ENCODE measurements at regions not wholly inside any gene's neighbourhood (a gene's known extent, or its start where the extent isn't known, plus 50 kb on each side); places are given as distances from the start of the nearest gene placed in this dataset.

DNA sequence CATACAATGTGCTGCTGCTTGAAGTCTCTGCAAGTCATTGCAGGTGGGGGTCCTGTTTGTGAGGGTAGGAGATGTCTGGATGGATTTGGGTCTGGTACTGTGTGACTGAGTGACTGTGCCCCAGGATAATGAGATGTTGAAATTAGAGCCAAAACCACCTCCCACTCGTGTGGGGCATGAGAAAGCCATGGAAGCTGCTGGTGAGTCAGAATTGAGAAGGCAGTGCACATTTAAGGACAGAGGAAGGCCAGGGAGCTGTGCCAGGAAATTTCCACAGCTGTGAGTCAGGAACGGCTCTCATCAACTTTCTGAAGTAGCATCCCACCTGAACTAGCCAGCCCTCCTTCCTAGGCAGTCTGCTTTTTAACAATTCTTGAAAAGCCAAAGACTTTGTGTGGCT, 229.8 kb downstream of the DRD1 start:
- in situ Hi-C loops (cut with MboI; ENCODE audit: low pct_unique_long_range_greater_than_20kb, low sequenced_read_pairs) = no loop called here
- no peak for DNase-seq

- in situ Hi-C loops (cut with MboI; ENCODE audit: low pct_unique_long_range_greater_than_20kb, low sequenced_read_pairs) = no loop called here
Observed at GRCh38 chr5:175211956-175212756, 231.8 kb downstream of the DRD1 start.

GRCh38 chr5:175207321-175208040, 236.5 kb downstream of the DRD1 start:
- in situ Hi-C loops (cut with MboI; ENCODE audit: low pct_unique_long_range_greater_than_20kb, low sequenced_read_pairs) = no loop called here
- DNase-seq = no peak

More at GRCh38 chr5:175211956-175212756, 231.8 kb downstream of the DRD1 start:
- DNase-seq = no peak

DNA sequence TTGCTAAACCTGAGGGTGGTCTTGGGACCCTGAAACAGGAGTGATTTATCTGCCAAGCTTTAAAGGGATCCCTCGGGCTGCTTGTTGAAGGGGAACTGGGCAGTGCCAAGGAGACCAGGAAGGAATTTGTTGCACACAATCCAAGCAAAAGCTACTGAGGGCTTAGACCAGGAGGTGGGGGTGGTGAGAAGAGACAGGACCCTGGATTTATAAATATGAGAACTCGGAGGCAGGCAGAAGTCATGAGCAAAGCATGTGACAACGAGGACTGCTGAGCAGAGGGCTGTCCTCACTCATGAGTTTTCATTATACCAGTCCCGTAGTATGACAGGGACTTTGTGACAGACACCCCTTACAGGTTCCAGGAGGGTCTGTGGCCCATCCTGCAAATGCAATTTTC, 237.3 kb downstream of the DRD1 start:
- DNase-seq = no peak
- in situ Hi-C loops (cut with MboI; ENCODE audit: low pct_unique_long_range_greater_than_20kb, low sequenced_read_pairs) = no loop called here

DNA sequence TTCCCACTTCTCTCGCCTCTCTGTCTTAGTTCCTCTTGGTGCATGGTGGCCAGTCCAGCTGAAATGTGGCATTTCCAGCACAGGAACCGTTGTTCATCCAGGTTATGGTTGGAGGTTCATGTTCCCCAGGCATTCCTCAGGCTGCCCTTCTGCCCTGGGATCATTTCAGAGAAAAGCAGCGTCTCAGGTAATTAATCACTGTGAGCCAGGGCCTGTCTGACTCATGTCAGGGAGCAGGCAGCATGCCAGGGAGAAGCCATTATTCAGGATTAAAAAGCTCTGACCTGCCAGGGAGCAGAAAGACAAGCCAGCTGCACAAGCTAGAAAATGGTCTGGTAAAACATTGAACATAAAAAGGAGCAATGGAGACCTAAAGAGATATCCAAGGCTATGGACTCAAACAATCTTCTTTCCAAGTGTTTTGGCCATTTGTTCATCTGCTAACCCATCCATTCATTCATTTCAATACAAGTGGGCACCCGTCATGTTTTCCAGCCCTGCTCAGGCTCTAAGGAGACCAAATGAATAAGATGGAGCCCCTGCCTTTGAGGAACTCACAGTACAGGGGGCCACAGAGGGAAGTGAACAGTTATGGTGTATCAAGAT, 241.4 kb downstream of the DRD1 start:
- in situ Hi-C loops (cut with MboI; ENCODE audit: low pct_unique_long_range_greater_than_20kb, low sequenced_read_pairs) = no loop called here
- no peak for DNase-seq

GRCh38 chr5:175201393-175201792, 242.6 kb downstream of the DRD1 start:
- DNase-seq = no peak
- in situ Hi-C loops (cut with MboI; ENCODE audit: low pct_unique_long_range_greater_than_20kb, low sequenced_read_pairs) = no loop called here

GRCh38 chr5:175195698-175196656, 248.0 kb downstream of the DRD1 start:
- no peak for DNase-seq
- in situ Hi-C loops (cut with MboI; ENCODE audit: low pct_unique_long_range_greater_than_20kb, low sequenced_read_pairs) = no loop called here

DNA sequence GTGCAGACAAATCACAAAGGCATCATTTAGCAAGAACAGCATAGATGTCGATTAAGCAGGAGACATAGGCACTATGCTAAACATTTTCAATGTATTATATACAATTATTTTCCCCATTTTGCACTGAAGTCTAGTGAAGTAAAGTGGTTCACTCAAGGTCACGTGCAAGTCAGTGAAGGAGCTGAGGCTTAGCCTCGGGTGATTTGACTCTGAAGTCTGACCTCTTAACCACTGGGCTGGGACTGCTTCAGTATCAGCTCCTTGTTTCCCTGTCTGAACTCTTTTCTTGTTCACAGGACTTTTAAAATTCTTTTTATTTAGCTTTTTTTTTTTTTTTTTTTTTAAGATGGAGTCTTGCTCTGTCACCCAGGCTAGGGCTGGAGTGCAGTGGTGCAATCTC, 262.7 kb downstream of the DRD1 start:
- in situ Hi-C loops (cut with MboI; ENCODE audit: low pct_unique_long_range_greater_than_20kb, low sequenced_read_pairs) = no loop called here
- no peak for DNase-seq

- in situ Hi-C loops (cut with MboI; ENCODE audit: low pct_unique_long_range_greater_than_20kb, low sequenced_read_pairs) = no loop called here
- DNase-seq = no peak
Observed at GRCh38 chr5:175170899-175171298, 273.1 kb downstream of the DRD1 start.

- DNase-seq = no peak
Observed at GRCh38 chr5:175168882-175169507, 275.0 kb downstream of the DRD1 start.

DNA sequence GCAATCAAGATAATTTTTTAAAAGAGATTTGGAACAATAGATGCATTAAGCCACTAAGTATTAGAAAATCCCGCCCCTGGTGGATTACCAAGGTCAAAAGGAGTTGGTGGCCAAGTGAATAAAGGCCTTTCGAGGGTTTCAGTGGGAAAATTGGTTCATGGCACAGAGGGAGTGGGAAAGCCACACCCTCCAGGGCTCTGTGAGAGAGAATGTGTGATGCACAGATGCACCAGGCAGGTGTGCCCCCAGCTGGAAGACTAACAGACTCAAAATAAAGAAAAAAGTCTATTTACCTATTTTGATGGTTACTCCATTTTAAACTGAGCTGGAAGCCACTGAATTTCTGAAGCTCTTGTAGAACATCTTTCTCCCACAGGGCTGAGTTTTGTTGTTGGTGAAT, 278.0 kb downstream of the DRD1 start:
- in situ Hi-C loops (cut with MboI; ENCODE audit: low pct_unique_long_range_greater_than_20kb, low sequenced_read_pairs) = no loop called here
- no peak for DNase-seq

More at GRCh38 chr5:175168882-175169507, 275.0 kb downstream of the DRD1 start:
- in situ Hi-C loops (cut with MboI; ENCODE audit: low pct_unique_long_range_greater_than_20kb, low sequenced_read_pairs) = no loop called here

GRCh38 chr5:175163586-175164275, 280.3 kb downstream of the DRD1 start:
- in situ Hi-C loops (cut with MboI; ENCODE audit: low pct_unique_long_range_greater_than_20kb, low sequenced_read_pairs) = no loop called here
- no peak for DNase-seq

GRCh38 chr5:175162036-175162435, 281.9 kb downstream of the DRD1 start:
- no peak for DNase-seq

DNA sequence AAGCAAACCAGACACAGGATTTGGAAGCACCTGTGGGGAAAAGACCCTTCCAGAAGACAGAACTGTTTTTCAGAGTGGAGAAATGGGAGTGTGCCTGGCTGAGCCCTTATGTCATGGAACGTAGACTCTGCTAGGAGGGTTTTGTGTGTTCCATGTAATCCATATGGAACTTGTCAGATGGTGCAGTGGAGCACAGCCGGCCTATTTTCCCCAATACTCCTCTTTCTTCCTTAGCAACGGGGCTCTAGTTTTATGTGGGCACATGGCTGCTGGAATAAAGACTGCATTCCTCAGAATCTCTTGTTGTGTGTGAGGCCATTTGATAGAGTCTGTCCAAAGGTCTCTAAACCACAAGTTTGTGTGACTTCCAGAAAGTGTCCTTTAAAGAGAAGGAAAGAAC, 284.0 kb downstream of the DRD1 start:
- in situ Hi-C loops (cut with MboI; ENCODE audit: low pct_unique_long_range_greater_than_20kb, low sequenced_read_pairs) = no loop called here
- DNase-seq = no peak

More at GRCh38 chr5:175162036-175162435, 281.9 kb downstream of the DRD1 start:
- in situ Hi-C loops (cut with MboI; ENCODE audit: low pct_unique_long_range_greater_than_20kb, low sequenced_read_pairs) = no loop called here

GRCh38 chr5:175148636-175149172, 295.3 kb downstream of the DRD1 start:
- in situ Hi-C loops (cut with MboI; ENCODE audit: low pct_unique_long_range_greater_than_20kb, low sequenced_read_pairs) = no loop called here
- DNase-seq = no peak

GRCh38 chr5:175146733-175147132, 297.2 kb downstream of the DRD1 start:
- no peak for DNase-seq
- in situ Hi-C loops (cut with MboI; ENCODE audit: low pct_unique_long_range_greater_than_20kb, low sequenced_read_pairs) = no loop called here

- in situ Hi-C loops (cut with MboI; ENCODE audit: low pct_unique_long_range_greater_than_20kb, low sequenced_read_pairs) = no loop called here
Observed at GRCh38 chr5:175141421-175141820, 302.6 kb downstream of the DRD1 start.

GRCh38 chr5:175133185-175133584, 310.8 kb downstream of the DRD1 start:
- no peak for DNase-seq
- in situ Hi-C loops (cut with MboI; ENCODE audit: low pct_unique_long_range_greater_than_20kb, low sequenced_read_pairs) = no loop called here

More at GRCh38 chr5:175141421-175141820, 302.6 kb downstream of the DRD1 start:
- no peak for DNase-seq

Data from KBM-7 (cell line).